ENCODE measurements at regions not wholly inside any gene's neighbourhood (a gene's known extent, or its start where the extent isn't known, plus 50 kb on each side); places are given as distances from the start of the nearest gene placed in this dataset.

GRCh38 chr13:111021270-111021669 lies 93.8 kb upstream of the ARHGEF7 start:
- intact Hi-C loops (cut with DNase I; ENCODE audit: low total_unique reads) = no loop called here
- Histone ChIP-seq H3K4me1 (no peaks in the 10 kb centered on the region), H3K27ac (no peak overlapping the region), H3K4me3 (no peak overlapping the region), H3K27me3 (replicated peaks in 1 of 7) (peaks cover 0 to 7% (median 0%) of the 10 kb centered on the region in 7 donors), H3K9me3 (peaks cover 0 to 34% (median 31%) of the 10 kb centered on the region in 8 donors), H3K36me3 (no peaks in the 10 kb centered on the region)
- DNase-seq = no peak
- TF ChIP-seq POLR2AphosphoS5 (IDR thresholded peaks at IDR 0.05) (no peak), POLR2A (IDR thresholded peaks at IDR 0.05) (no peak), CTCF (IDR thresholded peaks at IDR 0.05 in 8 of 11, conservative IDR thresholded peaks at IDR 0.05 in 3 of 11) (no peak)
- 75 to 85% (median 78%) methylated on average over 1 of the region's 1 CpG for WGBS, 5 donors

GRCh38 chr13:111020546-111020945 lies 94.6 kb upstream of the ARHGEF7 start:
- Histone ChIP-seq H3K9me3 (peaks cover 0 to 34% (median 31%) of the 10 kb centered on the region in 8 donors), H3K4me1 (no peaks in the 10 kb centered on the region), H3K36me3 (no peaks in the 10 kb centered on the region), H3K27me3 (replicated peaks in 1 of 7) (peaks cover 0 to 7% (median 0%) of the 10 kb centered on the region in 7 donors), H3K4me3 (no peak overlapping the region), H3K27ac (no peak overlapping the region)
- 84 to 95% (median 93%) methylated on average over 6 of the region's 6 CpGs for WGBS, 5 donors
- TF ChIP-seq CTCF (IDR thresholded peaks at IDR 0.05 in 8 of 11, conservative IDR thresholded peaks at IDR 0.05 in 3 of 11) (no peak), POLR2A (IDR thresholded peaks at IDR 0.05) (no peak), POLR2AphosphoS5 (IDR thresholded peaks at IDR 0.05) (no peak)
- intact Hi-C loops (cut with DNase I; ENCODE audit: low total_unique reads) = no loop called here
- no peak for DNase-seq

GRCh38 chr13:111020021-111020420 lies 95.1 kb upstream of the ARHGEF7 start:
- no peaks in the 10 kb centered on the region for H3K4me1 ChIP-seq
- H3K9me3 ChIP-seq = peaks cover 0 to 34% (median 31%) of the 10 kb centered on the region in 8 donors
- no peak overlapping the region for H3K4me3 ChIP-seq
- H3K27ac ChIP-seq = no peak overlapping the region
- peaks cover 0 to 7% (median 0%) of the 10 kb centered on the region in 7 donors for H3K27me3 ChIP-seq (replicated peaks in 1 of 7)
- intact Hi-C loops (cut with DNase I; ENCODE audit: low total_unique reads) = no loop called here
- no peak for DNase-seq
- no peak for TF ChIP-seq POLR2A (IDR thresholded peaks at IDR 0.05)
- TF ChIP-seq POLR2AphosphoS5 (IDR thresholded peaks at IDR 0.05) = no peak
- TF ChIP-seq CTCF (IDR thresholded peaks at IDR 0.05 in 8 of 11, conservative IDR thresholded peaks at IDR 0.05 in 3 of 11) = no peak
- WGBS, 5 donors = 86 to 96% (median 93%) methylated on average over 18 to 24 of the region's 24 CpGs
- no peaks in the 10 kb centered on the region for H3K36me3 ChIP-seq

- intact Hi-C loops (cut with DNase I; ENCODE audit: low total_unique reads) = no loop called here
- no peak overlapping the region for H3K27ac ChIP-seq
- H3K9me3 ChIP-seq = peaks cover 0 to 32% (median 31%) of the 10 kb centered on the region in 8 donors
- H3K27me3 ChIP-seq (replicated peaks in 1 of 7) = peaks cover 0 to 7% (median 0%) of the 10 kb centered on the region in 7 donors
- WGBS, 5 donors = 90 to 93% (median 92%) methylated on average over 26 of the region's 26 CpGs
- TF ChIP-seq CTCF (IDR thresholded peaks at IDR 0.05 in 8 of 11, conservative IDR thresholded peaks at IDR 0.05 in 3 of 11) (no peak), POLR2AphosphoS5 (IDR thresholded peaks at IDR 0.05) (no peak), POLR2A (IDR thresholded peaks at IDR 0.05) (no peak)
- no peak overlapping the region for H3K4me3 ChIP-seq
- H3K4me1 ChIP-seq = no peaks in the 10 kb centered on the region
- DNase-seq = no peak
- no peaks in the 10 kb centered on the region for H3K36me3 ChIP-seq
These were observed 97.2 kb upstream of the ARHGEF7 start for GRCh38 chr13:111017755-111018459.
